Left ventricle myocardium inferior (tissue), 1 donor: ENCODE measurements at regions not wholly inside any gene's neighbourhood (a gene's known extent, or its start where the extent isn't known, plus 50 kb on each side); places are given as distances from the start of the nearest gene placed in this dataset.

ENCODE experiments used
- DNase-seq: peaks from one replicate; pipeline ENCODE4 v3.0.0-alpha.2; 2020
- H3K27ac ChIP-seq: fragments of 200-600 bp; replicated peaks from 2 replicates; pipeline ENCODE4 v1.8.0; 2021
- H3K27me3 ChIP-seq: fragments of 200-600 bp; 2 replicates; pipeline ENCODE4 v1.8.0; 2021; ENCODE audit warnings: low read depth
- H3K36me3 ChIP-seq: fragments of 200-600 bp; 2 replicates; pipeline ENCODE4 v1.8.0; 2021
- H3K4me1 ChIP-seq: fragments of 200-600 bp; 2 replicates; pipeline ENCODE4 v1.8.0; 2021
- H3K4me3 ChIP-seq: fragments of 200-600 bp; 2 replicates; pipeline ENCODE4 v1.8.0; 2021; ENCODE audit warnings: mild to moderate bottlenecking, moderate library complexity
- H3K9me3 ChIP-seq: fragments of 200-600 bp; replicated peaks from 2 replicates; pipeline ENCODE4 v1.8.0; 2021
- CTCF ChIP-seq: fragments of 200-600 bp; IDR thresholded peaks from 2 replicates; pipeline ENCODE4 v1.8.0; 2021; ENCODE audit warnings: antibody characterized with exemption, mild to moderate bottlenecking, borderline replicate concordance
- intact Hi-C: fragments of 100-400 bp; cut with micrococcal nuclease; formaldehyde crosslinking; loops from one replicate; pipeline ENCODE4 v1.11.0; 2022
- donor health status: DM: no; HTN: yes; CAD: no; lungs with severe emphysema.

DNA sequence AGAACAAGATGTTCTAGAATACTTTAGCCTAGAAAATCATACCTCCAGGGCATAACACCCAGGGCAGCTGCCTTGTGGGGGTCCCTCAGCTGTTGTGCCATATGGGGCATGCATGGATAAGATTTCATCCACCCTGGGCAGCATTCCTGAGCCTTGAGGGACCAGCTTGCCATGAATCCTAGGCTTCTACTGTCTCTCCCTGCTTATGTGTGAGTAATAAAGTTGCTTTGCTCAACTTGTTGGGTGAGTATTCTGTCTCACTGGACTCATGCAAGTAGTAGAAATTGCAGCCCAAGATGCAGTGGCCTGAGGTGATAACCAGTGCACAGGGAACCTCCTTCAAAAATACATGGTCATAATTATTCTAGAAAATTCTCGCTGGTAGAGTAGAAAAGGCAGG, 52.1 kb upstream of the EPHB1 start:
- no peak overlapping the region for H3K27ac ChIP-seq
- no peaks in the 10 kb centered on the region for H3K4me1 ChIP-seq
- H3K4me3 ChIP-seq, result no peak overlapping the region
- H3K9me3 ChIP-seq, result peaks cover 3% of the 10 kb centered on the region
- no peak for DNase-seq
- no peaks in the 10 kb centered on the region for H3K36me3 ChIP-seq
- no peak for TF ChIP-seq CTCF
- intact Hi-C loops, result no loop called here
- no peaks in the 10 kb centered on the region for H3K27me3 ChIP-seq
